Suppressor macrophage treated with lipopolysaccharide for 1 hour (primary cell): ENCODE measurements at regions not wholly inside any gene's neighbourhood (a gene's known extent, or its start where the extent isn't known, plus 50 kb on each side); places are given as distances from the start of the nearest gene placed in this dataset.

ENCODE experiments used
- DNase-seq, 3 donors: peaks; one replicate each; pipeline ENCODE4 v3.0.0-alpha.2; 2020 to 2022

DNA sequence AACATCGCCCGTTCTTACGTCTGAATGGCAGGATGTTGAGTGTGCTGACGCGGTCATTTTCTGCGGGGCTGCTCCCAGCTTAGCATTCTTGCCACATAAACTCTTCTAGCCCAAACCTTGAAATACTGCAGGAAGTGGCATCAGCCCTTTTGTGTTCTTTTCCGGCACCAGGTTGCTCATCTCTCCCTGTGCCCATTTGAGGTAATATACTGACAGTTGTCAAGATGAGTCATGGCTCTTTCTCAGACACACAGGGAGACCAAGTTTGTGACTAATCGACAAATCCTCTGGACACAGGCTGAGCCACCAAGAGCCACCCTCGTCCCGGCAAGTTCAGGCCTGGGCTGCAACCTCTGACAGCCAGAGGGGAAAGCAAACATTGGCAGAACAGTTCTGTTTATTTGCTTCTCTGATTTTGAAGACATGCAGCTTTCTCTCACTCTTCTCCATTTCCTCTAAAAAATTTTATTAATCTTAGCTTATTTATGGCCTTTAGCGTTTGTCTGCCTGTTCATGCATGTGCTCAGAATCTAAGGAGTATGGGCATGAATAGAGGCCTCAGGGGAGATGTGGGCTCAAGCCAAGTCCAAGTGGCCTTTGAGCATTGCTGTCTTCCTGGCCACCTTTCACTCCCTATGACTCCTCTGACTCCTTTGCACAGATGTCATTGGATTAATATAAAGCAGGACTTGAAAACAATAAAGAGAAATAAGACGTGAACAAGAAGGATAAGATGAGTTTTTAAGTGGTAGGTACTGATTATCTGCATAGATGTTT is 328.2 kb upstream of the JAG1 start:
- peak in 1 of 3 donors; percentile 1 for DNase-seq

DNA sequence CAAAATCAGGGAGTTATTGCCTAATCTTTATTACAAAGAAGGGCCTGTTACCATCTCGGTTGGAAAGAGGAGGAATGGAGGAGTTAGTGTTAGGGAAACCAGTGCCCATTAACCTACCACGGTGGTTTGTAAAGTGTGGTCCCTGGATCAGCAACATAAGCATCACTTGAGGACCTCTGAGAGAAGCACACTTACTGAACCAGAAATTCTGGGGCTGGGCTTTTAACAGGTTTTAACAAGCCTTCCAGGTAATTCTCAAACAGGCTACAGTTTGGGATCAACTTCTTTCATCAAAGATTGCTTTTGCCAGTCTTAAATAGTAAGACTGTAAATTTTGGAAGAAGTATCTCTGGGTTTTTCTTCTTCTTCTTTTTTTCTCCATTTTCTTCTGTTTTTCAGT is 329.5 kb upstream of the JAG1 start:
- DNase-seq: no peak

DNA sequence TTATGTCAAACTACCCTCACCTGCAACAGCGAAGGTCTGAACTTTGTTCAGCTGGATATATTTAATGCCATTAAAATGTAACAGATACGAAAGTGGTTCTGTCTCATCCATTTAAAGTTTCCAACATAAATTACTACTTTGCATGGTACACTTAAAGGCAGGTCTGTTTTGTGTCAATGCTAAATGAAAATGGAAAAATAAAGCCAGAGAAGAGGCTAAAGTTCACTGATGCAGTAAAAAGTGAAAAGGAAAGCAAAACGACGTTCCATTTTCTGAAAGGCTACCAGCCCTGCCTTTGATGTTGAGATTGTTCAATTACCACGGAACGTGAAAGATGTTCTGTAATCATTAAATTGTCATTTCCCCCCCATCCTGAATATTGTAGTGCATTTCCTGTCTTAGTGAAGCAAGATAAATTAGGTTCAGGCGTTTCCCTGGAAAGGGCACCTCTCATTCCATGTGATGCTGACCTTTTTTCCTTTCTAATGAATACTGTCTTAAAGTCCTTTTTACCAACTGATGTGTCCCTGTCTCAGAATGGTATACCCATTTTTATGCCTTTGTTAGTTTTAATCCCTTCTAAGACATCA is 334.7 kb upstream of the JAG1 start:
- no peak for DNase-seq

DNA sequence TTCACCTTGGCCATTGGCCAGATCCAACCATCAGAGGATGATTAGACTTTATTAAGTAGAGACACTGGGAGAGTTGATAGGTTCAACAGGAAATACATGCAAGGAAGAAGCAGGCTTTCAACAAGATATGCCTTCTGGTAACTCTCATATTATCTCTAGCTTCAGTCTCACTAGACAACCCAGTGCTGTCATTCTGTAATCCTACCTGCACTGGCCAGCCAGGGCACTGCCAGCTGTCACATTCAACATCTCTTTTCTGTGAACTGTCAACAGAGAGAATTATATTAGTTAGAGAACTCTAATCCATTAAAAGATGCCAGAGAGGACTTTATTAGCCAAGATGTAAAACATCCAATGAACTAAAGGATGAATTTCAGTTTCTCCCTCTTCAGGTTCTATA is 337.9 kb upstream of the JAG1 start:
- DNase-seq: no peak

DNA sequence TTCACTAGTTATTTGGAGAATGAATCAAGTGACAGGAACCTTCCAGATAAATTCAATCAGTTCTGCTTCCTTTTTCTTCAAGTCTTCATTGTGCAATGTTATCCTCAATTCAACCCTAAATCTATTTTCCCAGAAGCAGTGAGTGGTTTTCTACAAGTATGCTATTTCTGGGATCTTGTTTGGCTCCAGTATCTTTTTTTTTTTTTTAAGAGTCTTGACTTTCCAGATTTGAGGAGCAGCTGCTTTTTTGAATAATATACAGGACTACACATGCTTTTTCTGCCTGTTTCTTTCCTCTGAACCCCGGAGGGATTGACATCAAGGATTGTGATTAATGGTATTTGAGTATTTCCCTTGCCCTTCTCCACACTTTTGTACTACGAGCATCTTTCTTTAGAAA is 339.2 kb upstream of the JAG1 start:
- no peak for DNase-seq

DNA sequence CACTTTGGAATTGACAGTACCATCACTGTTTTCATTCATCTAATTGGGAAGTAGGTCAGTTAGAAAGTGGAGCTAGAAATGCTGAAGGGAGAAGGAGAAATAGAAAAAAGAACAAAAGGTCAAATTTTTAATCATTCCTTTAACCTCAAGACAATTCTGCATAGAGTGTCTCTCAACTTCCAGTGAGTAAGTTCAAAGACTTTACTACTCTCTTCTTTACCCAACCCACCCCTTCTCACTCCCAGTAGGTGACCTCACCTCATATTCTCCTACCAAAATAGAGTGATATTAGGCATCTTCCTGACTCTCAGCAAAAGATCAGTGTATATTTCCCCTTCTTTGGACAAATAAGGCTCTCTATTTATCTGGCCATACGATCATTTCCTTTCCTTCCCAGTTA is 340.0 kb upstream of the JAG1 start:
- no peak for DNase-seq

DNA sequence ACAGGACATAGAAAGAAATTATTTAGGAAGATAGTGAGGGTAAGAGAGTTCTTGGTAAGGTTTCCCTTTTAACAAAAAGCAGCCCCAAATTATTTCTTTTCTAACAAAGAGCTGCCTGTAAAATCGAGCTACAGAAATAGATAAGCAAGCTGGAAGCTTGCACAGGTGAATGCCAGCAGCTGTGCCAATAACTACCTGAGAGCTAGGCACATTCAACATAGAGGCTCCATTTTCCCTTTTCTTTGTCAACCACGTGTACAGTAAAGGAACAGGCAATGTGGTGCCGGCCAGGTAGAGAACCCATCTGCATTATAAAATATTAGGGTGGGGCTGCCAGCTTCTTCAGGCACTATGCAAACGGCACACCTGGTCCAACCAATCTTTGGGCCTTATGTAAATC is 341.6 kb upstream of the JAG1 start:
- DNase-seq: no peak

DNA sequence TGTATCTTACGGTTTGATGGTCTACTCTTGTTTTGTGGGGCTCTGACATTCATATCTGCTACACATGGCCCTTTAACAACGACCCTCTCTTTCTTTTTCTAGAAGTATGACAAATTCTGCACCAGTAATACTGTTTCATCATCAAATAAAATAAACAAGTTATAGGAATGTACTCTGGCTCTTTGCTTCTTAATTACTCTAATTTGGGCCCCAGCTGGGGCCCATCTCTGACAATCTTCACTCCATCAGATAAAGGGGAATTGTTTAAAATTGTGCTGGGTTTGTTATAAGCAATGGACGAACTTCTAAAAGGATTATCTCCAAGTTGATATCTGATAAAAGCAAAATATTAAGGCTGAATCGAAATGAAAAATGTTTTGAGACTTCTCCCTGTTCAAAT is 343.6 kb upstream of the JAG1 start:
- DNase-seq: no peak

DNA sequence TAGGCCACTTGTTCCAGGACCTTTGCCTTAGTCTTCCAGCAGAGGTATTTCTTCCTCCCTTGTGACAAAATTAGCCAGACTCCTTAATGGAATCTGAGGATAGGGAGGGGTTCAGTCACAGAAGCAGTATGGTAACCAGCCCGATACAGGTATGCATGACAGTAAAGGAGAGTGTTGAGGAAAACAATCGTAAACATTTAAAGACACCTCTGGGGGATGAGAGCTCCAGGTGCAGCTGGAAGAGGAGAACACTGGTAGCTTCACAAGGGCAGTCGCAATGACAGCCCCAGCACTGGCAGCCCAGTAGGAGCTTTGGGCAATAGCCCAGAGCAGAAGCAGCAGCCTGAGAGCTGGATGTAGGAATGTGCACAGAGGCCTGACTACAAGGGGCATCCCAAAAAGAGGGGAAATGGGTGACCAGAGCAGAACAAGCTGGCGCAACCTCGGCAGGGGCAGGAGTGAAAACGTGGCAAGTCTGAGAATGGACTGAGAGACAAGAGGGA is 344.9 kb upstream of the JAG1 start:
- DNase-seq: no peak

DNA sequence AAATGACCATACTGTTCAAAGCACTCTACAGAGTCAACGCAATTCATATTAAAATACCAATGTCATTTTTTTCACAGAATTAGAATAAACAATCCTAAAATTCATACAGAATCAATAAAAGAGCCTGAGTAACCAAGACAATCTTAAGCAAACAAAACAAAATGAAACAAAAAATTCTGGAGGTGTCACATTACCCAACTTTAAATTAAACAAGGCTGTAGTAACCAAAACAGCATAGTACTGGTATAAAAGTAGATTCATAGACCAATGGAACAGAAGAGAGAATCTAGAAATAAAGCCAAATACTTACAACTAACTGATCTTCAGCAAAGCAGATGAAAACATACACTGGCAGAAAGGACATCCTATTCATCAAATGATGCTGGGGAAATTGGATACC is 346.9 kb upstream of the JAG1 start:
- no peak for DNase-seq

DNA sequence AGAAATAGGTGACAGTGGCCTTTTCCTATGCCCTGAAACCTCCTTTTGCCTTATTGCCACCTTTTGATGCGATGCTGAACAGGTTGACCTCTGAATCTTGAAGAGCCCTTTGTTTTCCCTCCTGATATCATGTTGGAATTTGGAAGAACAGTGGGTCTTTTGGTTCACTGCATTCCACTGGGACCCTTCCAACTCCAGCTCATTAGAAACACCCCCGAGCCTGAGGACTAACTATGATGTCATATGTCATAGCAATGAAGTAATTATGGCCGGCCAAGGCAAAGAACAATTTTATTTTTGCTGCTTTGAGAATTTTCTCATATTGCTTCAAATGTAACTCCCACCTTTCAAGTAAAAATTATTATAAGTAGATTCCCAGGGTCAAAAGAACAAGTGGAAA is 353.4 kb upstream of the JAG1 start:
- DNase-seq: no peak

DNA sequence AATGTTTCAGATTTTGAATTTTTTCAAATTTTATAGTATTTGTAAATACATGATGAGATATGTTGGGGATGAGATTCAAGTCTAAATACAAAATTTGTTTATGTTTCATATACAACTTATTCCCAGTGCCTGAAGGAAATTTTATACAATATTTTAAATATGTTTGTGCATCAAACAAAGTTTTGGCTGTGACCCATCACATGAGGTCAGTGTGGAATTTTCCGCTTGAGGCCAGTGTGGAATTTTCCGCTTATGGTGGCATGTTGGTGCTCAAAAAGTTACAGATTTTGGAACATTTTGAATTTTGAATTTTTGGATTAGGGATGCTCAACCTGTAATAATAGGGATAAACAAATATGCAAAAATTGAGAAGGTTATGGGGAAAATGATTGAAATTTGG is 356.6 kb upstream of the JAG1 start:
- no peak for DNase-seq

DNA sequence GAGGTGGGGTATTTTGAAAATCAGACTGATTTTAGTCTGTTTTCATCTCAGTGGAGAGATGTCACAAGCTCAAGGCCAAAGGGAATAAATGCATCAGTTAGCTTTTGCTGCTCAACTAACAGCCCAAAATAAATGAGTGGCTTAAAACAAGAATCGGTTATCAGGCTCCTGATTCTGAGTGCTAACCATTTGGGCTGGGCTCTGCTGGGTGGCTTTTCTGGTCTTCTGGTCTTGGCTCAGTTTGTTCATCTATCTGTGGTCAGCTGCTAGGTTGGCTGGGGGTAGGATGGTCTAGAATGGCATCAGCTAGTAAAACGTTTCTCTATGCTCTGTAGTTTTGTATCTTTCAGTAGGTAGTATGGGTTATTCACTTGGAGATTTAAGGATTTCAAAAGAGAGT is 357.5 kb upstream of the JAG1 start:
- DNase-seq: no peak

DNA sequence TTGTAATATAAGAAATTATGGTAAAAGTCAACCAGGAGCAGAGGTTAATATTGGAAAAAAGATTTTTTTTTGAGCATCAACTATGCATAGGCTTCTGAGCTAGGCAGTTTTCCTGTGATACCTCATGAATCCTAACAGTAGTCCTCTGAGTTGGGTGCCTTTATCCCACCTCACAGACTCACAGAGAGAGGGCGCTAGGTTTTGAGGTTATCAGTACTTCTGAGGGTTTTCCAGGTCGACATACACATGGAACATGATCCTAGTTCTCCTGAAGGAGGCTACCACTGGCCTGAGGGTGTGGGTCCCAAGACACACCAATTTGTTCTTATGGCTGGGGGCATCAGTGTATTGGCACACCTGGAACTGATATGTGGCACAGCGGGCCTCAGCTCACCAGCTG is 358.8 kb upstream of the JAG1 start:
- no peak for DNase-seq

DNA sequence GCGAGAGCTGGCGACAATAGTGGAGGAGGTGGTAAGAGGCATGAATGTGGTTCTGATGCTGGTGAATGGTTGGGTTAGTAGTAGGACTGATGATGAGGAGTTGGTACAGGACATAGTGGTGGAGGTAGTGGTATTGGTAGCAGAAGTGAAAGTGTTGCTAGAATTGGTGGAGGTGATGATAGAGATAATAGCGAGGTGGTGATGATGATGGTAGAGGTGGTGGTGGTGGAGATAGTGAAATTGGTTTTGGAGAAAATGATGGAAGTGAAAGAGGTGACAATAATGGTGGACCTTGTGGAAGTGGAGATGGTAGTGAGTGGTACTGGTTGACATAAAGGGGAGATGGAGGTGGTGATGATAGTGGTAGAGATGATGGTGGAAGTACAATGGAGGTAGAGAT is 360.2 kb upstream of the JAG1 start:
- no peak for DNase-seq

DNA sequence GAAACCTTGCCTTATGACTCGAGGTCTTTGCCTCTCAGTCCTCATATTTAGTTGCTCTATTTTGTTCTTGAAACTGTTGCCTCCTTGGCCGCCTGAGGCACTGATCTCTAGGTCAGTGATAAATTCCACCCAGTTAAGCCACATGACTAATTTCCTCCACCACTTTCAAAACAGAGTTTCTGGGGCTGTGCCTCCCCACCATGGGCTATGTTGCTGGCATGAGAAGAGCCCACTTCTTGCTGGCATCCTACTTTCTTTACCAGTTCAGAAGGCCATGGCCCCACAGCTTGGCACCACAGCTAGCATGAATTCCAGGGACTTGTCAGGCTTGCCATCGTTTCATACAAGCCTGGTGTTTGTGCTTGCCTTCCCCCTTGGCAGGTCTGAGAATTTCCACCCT is 361.4 kb upstream of the JAG1 start:
- no peak for DNase-seq

DNA sequence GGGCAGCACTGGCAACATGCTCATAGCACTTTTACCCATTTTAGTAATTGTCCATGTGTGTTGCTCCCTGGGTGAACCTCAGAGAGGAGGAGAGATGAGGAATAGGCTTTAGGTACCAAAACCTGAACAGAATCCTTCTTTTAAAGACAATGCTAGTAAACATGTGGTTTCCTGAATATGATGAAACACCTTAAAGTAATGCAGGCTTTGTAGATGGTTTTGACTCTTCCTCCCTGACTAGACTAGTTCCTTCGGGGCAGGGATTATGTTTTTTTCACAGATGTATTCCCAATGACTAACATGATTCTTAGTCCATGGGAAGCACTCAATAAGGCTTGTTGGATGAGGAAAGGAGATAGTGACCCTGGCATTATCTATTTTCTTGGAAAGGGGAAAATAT is 367.6 kb upstream of the JAG1 start:
- DNase-seq: no peak

DNA sequence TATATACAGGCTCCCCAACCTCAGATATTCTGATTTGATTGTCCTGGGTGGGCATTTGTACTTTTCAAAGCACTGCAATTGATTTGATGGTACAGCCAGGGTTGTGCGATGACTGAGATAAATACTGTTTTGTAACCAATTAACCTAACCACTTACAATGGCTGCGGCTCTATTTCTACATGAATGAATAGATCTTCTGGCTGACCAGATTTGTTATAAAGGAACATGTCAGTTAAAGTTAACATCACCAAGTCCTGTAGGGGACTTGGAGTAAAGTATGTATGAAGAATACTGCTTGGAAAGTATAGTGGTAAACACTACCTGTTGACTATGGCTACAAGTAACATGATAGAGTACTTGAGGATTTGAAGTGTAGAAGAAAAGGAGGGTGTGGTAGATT is 369.2 kb upstream of the JAG1 start:
- DNase-seq: no peak

DNA sequence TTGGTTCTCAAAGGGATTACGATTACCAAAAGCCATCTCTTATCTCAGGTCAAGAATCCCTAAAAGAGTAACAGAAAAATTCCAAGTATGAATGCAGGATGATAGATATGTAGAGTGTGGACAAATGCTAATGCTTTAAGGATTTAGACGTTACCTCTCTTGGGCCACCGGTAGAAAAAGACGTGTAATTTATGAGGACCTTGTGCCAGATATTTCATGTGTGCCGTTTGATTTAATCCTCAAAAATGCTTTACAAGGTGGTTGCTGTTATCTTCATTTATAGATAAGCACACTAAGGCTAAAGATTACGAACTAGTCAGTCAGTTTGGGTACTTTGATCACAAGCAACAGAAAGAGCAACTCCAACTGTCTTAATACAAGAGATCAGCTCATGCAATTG is 370.8 kb upstream of the JAG1 start:
- no peak for DNase-seq

DNA sequence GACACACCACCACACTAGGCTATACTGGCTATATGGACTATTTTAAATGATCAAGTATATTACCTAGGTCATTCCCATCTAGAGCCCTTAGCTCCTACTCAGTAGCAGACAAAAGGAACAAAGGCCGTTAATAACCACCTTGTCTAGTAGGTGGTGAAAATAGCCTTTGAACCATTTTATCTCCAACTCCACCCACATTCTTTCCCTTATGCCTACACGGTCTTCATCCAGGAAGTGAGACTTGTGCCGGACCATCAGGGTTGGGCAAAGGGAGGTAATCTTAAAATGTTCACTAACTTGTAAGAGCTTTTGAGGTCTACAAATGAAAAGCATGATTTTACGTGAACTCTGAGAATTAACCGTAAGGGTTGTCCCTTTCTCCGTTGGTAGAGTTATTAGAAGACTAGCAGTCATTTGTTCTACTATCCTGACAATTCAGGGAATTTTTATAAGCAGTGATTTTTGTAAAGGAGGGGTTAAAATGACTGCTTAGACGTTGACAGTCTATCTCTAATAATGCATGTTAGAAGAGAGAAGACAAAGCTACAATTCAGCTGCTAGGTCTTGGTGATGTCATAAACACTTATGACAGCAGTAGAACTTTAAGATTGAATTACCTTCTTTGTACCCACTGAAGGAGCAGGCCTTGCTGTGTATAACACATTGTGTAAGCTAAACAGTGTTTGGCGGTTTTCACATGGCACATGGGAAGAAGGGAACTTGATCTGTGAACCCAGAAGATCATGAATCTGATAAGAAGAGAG is 371.8 kb upstream of the JAG1 start:
- DNase-seq: no peak

DNA sequence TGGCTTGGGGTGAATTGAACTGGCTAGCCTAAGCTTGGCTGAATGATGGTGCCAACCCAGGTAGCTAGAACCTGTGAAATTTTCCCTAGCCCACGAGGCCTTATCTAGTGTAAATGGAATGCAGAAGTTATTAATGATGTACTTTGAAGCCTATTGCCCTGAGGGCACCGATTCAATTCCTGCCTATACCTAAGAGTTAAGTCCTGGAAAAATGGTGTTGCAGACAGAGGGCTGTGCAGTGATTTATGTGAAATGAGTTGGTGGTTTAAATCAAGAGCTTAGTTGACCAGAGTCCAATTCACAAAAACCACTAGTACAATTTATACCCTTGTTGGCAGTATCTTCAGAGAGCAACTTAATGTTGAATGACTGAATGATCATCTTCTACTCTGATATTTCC is 373.8 kb upstream of the JAG1 start:
- no peak for DNase-seq

DNA sequence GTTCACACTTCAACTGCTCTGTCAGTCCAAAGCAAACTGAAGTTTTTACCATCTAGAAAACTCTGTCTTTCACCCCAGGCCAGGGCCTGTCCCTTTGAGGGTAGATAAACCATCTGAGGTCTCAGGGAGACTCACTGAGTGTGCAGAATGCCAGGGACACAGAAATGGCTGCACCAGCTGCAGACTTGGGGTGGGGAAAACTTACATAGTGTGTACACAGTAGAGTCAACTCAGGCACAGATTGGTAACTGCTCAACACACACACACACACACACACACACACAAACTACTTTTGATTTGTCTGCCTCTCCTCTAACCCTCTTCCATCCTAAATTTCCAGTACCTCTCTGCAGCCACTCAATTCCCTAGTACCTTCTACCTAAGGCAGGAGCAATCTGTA is 374.9 kb upstream of the JAG1 start:
- no peak for DNase-seq

DNA sequence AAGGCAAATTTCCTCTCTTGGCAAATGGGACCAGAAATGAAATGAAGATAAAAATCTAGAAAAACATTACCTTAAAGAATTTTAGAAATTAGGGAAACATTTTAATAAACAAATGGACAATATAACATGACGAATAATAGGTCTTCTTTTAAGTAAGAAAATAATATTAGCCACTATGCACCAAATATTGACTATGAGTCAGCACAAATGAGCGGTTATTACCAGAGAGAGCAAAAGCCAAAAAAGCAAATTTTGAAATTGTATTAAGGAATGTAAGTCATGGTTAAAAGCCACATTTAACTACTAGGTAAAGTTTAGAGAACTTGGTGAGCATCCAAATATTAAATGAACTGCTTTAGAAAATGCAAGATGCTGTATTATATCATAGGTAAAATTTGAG is 376.6 kb upstream of the JAG1 start:
- DNase-seq: no peak

DNA sequence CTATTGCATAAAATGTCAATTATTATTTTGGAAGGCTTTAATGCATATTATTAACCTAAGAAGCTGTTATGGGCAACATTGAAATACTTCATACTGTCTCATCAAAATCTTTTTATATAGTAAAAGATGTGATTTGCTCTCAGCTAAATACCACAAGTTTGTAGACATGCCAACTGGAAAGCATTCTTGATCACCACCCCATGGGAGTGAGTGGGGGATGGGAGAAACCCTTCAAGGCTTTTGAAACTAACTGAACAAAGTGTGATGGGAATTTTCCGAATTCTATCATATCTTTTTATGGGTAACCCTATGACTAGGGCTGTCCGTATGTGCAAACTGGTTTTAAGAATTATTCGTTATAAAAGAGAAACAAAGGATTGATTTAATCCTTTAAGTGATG is 377.3 kb upstream of the JAG1 start:
- DNase-seq: no peak
